H1 (cell line): ENCODE measurements at regions not wholly inside any gene's neighbourhood (a gene's known extent, or its start where the extent isn't known, plus 50 kb on each side); places are given as distances from the start of the nearest gene placed in this dataset.

Source experiments
- CTCF ChIA-PET: fragments of 300-600 bp; sonication (Branson Sonifier 250); formaldehyde crosslinking; loops from one replicate; lab custom pipeline; 2021; ENCODE audit not compliant: partially characterized antibody; lab: Charles Lee
- POLR2A ChIA-PET: fragments of 300-600 bp; sonication (Branson Sonifier 250); formaldehyde crosslinking; loops from one replicate; lab custom pipeline; 2021; ENCODE audit warnings: inconsistent platforms; ENCODE audit not compliant: partially characterized antibody; lab: Charles Lee
- DNase-seq, 2 experiments: peaks; one replicate each; pipeline versions ENCODE4 v3.0.0 to v3.0.0-alpha.2; 2010 to 2022; ENCODE audit warnings: low spot score in 2 of 2, low read depth in 1 of 2, mixed read lengths in 1 of 2
- FAIRE-seq: peaks from 2 replicates; lab custom pipeline; 2011; peaks lifted over from hg19 to GRCh38; lab: Jason Lieb, UNC
- H2AFZ ChIP-seq: 2 replicates; pipeline ENCODE4 v1.8.1; 2012; ENCODE audit warnings: low read length, inconsistent platforms
- H2AK5ac ChIP-seq: 2 replicates; pipeline ENCODE4 v1.6.1; 2013; ENCODE audit warnings: low read depth, low read length
- H2BK120ac ChIP-seq: replicated peaks from 2 replicates; pipeline ENCODE3; 2013; ENCODE audit warnings: low read depth, low read length, inconsistent platforms
- H2BK12ac ChIP-seq: 2 replicates; pipeline ENCODE4 v1.6.1; 2013; ENCODE audit warnings: low read depth, low read length
- H2BK15ac ChIP-seq: 2 replicates; pipeline ENCODE4 v1.6.1; 2013; ENCODE audit warnings: low read length
- H2BK20ac ChIP-seq: 2 replicates; pipeline ENCODE4 v1.6.1; 2013; ENCODE audit warnings: low read length
- H2BK5ac ChIP-seq: 2 replicates; pipeline ENCODE4 v1.6.1; 2013; ENCODE audit warnings: low read depth, low read length
- H3K14ac ChIP-seq: 2 replicates; pipeline ENCODE4 v1.6.1; 2013; ENCODE audit warnings: inconsistent platforms; ENCODE audit not compliant: insufficient read length
- H3K18ac ChIP-seq: 2 replicates; pipeline ENCODE4 v1.6.1; 2013; ENCODE audit warnings: low read length; ENCODE audit errors: extremely low read depth
- H3K23ac ChIP-seq: 2 replicates; pipeline ENCODE4 v1.6.1; 2013; ENCODE audit warnings: inconsistent platforms; ENCODE audit not compliant: insufficient read length
- H3K23me2 ChIP-seq: 2 replicates; pipeline ENCODE4 v1.6.1; 2013; ENCODE audit warnings: low read depth, low read length
- H3K27ac ChIP-seq: 2 replicates; pipeline ENCODE4 v1.6.1; 2011; ENCODE audit warnings: low read depth, low read length, inconsistent platforms
- H3K27me3 ChIP-seq, 4 experiments: replicated peaks in 1 of 4; 1 replicate in 1 of 4; 2 replicates in 3 of 4; pipeline versions ENCODE4 v1.6.1 to v1.8.1; 2011 to 2013; ENCODE audit warnings: low read length in 3 of 4, mild to moderate bottlenecking in 3 of 4, inconsistent platforms in 2 of 4, mixed read lengths in 2 of 4, moderate library complexity in 1 of 4; ENCODE audit not compliant: control insufficient read depth in 3 of 4, insufficient read depth in 3 of 4; ENCODE audit errors: extremely low read depth in 1 of 4
- H3K36me3 ChIP-seq, 4 experiments: 2 replicates each; pipeline versions ENCODE4 v1.6.1 to v1.8.1; 2011 to 2013; ENCODE audit warnings: mild to moderate bottlenecking in 4 of 4, low read length in 3 of 4, moderate library complexity in 2 of 4, control low read depth in 1 of 4, inconsistent platforms in 1 of 4; ENCODE audit not compliant: insufficient read depth in 4 of 4, control insufficient read depth in 2 of 4
- H3K4ac ChIP-seq: replicated peaks from 2 replicates; pipeline ENCODE3; 2013; ENCODE audit warnings: low read length, low read depth, mixed read lengths, inconsistent platforms; ENCODE audit not compliant: insufficient read length
- H3K4me1 ChIP-seq, 4 experiments: replicated peaks in 1 of 4; 1 replicate in 1 of 4; 2 replicates in 3 of 4; pipeline versions ENCODE4 v1.6.1 to v1.8.1; 2011 to 2013; ENCODE audit warnings: low read length in 3 of 4, inconsistent platforms in 2 of 4, mixed read lengths in 1 of 4; ENCODE audit not compliant: insufficient read depth in 4 of 4, control insufficient read depth in 3 of 4
- H3K4me2 ChIP-seq, 2 experiments: 2 replicates each; pipeline versions ENCODE4 v1.6.1 to v1.8.1; 2011 to 2013; ENCODE audit warnings: low read depth in 2 of 2, low read length in 2 of 2, control low read depth in 1 of 2, inconsistent platforms in 1 of 2, mild to moderate bottlenecking in 1 of 2; ENCODE audit not compliant: insufficient read depth in 1 of 2
- H3K4me3 ChIP-seq, 4 experiments: fragments of 200-600, 300-600 bp in 1 of 4; sonication (generic), shearing (Covaris generic), sonication (Bioruptor Twin) in 1 of 4; 2 replicates each; pipeline versions ENCODE4 v1.5.1 to v1.8.1; 2011 to 2016; ENCODE audit warnings: low read length in 4 of 4, low read depth in 3 of 4, control low read depth in 2 of 4, inconsistent platforms in 2 of 4, mild to moderate bottlenecking in 2 of 4, mixed read lengths in 1 of 4, moderate library complexity in 1 of 4; ENCODE audit not compliant: insufficient read depth in 2 of 4; ENCODE audit errors: extremely low read depth in 1 of 4
- H3K56ac ChIP-seq: replicated peaks from 2 replicates; pipeline ENCODE3; 2013; ENCODE audit warnings: low read depth, mild to moderate bottlenecking, mixed read lengths, low read length, inconsistent platforms; ENCODE audit not compliant: insufficient read length
- H3K79me1 ChIP-seq: 2 replicates; pipeline ENCODE4 v1.6.1; 2013; ENCODE audit warnings: low read depth, low read length, control low read depth
- H3K79me2 ChIP-seq, 2 experiments: 2 replicates each; pipeline versions ENCODE4 v1.6.1 to v1.8.1; 2012 to 2013; ENCODE audit warnings: low read length in 2 of 2, mild to moderate bottlenecking in 2 of 2, inconsistent platforms in 1 of 2; ENCODE audit not compliant: insufficient read depth in 2 of 2, control insufficient read depth in 1 of 2
- H3K9ac ChIP-seq, 4 experiments: replicated peaks in 1 of 4; 1 replicate in 1 of 4; 2 replicates in 3 of 4; pipeline versions ENCODE4 v1.6.1 to v1.8.1; 2011 to 2013; ENCODE audit warnings: low read depth in 3 of 4, low read length in 3 of 4, control low read depth in 2 of 4, mild to moderate bottlenecking in 2 of 4, moderate library complexity in 2 of 4, inconsistent platforms in 1 of 4; ENCODE audit errors: extremely low read depth in 1 of 4
- H3K9me3 ChIP-seq, 2 experiments: 2 replicates each; pipeline versions ENCODE4 v1.6.1 to v1.8.1; 2012 to 2013; ENCODE audit warnings: mild to moderate bottlenecking in 2 of 2, moderate library complexity in 2 of 2, control low read depth in 1 of 2, inconsistent platforms in 1 of 2, low read depth in 1 of 2, low read length in 1 of 2, mixed read lengths in 1 of 2; ENCODE audit not compliant: insufficient read depth in 2 of 2
- H4K20me1 ChIP-seq, 2 experiments: replicated peaks in 1 of 2; 2 replicates each; pipeline versions ENCODE3 to v1.8.1; 2011 to 2013; ENCODE audit warnings: inconsistent platforms in 2 of 2, low read length in 2 of 2, mild to moderate bottlenecking in 1 of 2; ENCODE audit not compliant: insufficient read depth in 2 of 2, control insufficient read depth in 1 of 2
- H4K5ac ChIP-seq: 2 replicates; pipeline ENCODE4 v1.6.1; 2013; ENCODE audit warnings: low read length, low read depth, mixed read lengths, inconsistent platforms; ENCODE audit not compliant: insufficient read length
- H4K8ac ChIP-seq: 2 replicates; pipeline ENCODE4 v1.8.0; 2013; ENCODE audit warnings: mild to moderate bottlenecking, moderate library complexity, low read length, inconsistent platforms; ENCODE audit not compliant: insufficient read depth; ENCODE audit errors: extremely low read depth
- H4K91ac ChIP-seq: replicated peaks from 2 replicates; pipeline ENCODE3; 2013; ENCODE audit warnings: low read length, mixed read lengths, inconsistent platforms; ENCODE audit not compliant: insufficient read length
- BRCA1 ChIP-seq: IDR thresholded peaks from 2 replicates; pipeline ENCODE4 v1.6.1; 2012; ENCODE audit warnings: low read depth, low read length, improper control_type of control experiment
- CTCF ChIP-seq, 3 experiments: IDR thresholded peaks; 1 replicate in 2 of 3; 2 replicates in 1 of 3; pipeline versions ENCODE4 v1.5.1 to v1.6.1; 2011; ENCODE audit warnings: low read length in 3 of 3, mild to moderate bottlenecking in 3 of 3, inconsistent platforms in 2 of 3, low read depth in 1 of 3, moderate library complexity in 1 of 3; ENCODE audit not compliant: insufficient read depth in 1 of 3; ENCODE audit errors: control extremely low read depth in 1 of 3
- GABPA ChIP-seq: IDR thresholded peaks from 2 replicates; pipeline ENCODE4 v1.6.1; 2011; ENCODE audit warnings: mild to moderate bottlenecking, low read length, moderate library complexity, borderline replicate concordance; ENCODE audit not compliant: insufficient read depth
- HDAC6 ChIP-seq: IDR thresholded peaks from one replicate; pipeline ENCODE4 v1.7.1; 2012; ENCODE audit warnings: low read depth, mild to moderate bottlenecking, inconsistent platforms, low read length, moderate library complexity
- JUN ChIP-seq: IDR thresholded peaks from 2 replicates; pipeline ENCODE4 v1.6.1; 2011; ENCODE audit warnings: low read depth, mild to moderate bottlenecking, improper control_type of control experiment, low read length
- JUND ChIP-seq: IDR thresholded peaks from 2 replicates; pipeline ENCODE4 v1.6.1; 2011; ENCODE audit warnings: mild to moderate bottlenecking, improper control_type of control experiment, low read length
- KDM1A ChIP-seq: fragments of 200-600, 300-600 bp; sonication (generic); IDR thresholded peaks from 2 replicates; pipeline ENCODE4 v1.7.1; 2016; ENCODE audit warnings: mild to moderate bottlenecking, low read length, borderline replicate concordance
- POU5F1 ChIP-seq: IDR thresholded peaks from 2 replicates; pipeline ENCODE4 v1.6.1; 2011; ENCODE audit warnings: low read depth, mild to moderate bottlenecking, low read length, moderate library complexity
- RXRA ChIP-seq: IDR thresholded peaks from 2 replicates; pipeline ENCODE4 v1.6.1; 2011; ENCODE audit warnings: low read depth, mild to moderate bottlenecking, low read length, moderate library complexity; ENCODE audit not compliant: insufficient read depth
- TEAD4 ChIP-seq: IDR thresholded peaks from 2 replicates; pipeline ENCODE4 v1.6.1; 2012; ENCODE audit warnings: low read depth, low read length, inconsistent platforms, mixed read lengths
- WGBS, 2 experiments: shearing (Covaris generic) in 1 of 2; methylation state at CpG; one replicate each; pipeline versions ENCODE4 v1.1.6 to v1.1.7; 2013 to 2015; ENCODE audit warnings: low lambda C conversion rate in 2 of 2, mixed read lengths in 2 of 2, inconsistent platforms in 1 of 2, low coverage in 1 of 2, missing lambda C conversion rate in 1 of 2; ENCODE audit not compliant: insufficient replicate concordance in 2 of 2, insufficient coverage in 1 of 2, insufficient read length in 1 of 2; ENCODE audit errors: extremely low coverage in 1 of 2, missing lambda C conversion rate in 1 of 2; 5-methylcytosine and 5-hydroxymethylcytosine counted together
- TF ChIP-seq, protein P1 (sequence below): IDR thresholded peaks from 2 replicates; pipeline ENCODE4 v1.6.1; 2012; ENCODE audit warnings: inconsistent platforms

GRCh38 chr17:72270273-72270924 lies 149.6 kb downstream of the SOX9 start:
- Histone ChIP-seq H2AK5ac (no peak overlapping the region), H2BK120ac (no peak overlapping the region), H4K8ac (no peak overlapping the region), H3K23ac (no peak overlapping the region), H4K20me1 (no peaks in the 10 kb centered on the region), H3K79me1 (no peaks in the 10 kb centered on the region), H2BK5ac (no peak overlapping the region), H3K56ac (no peak overlapping the region), H3K9me3 (no peaks in the 10 kb centered on the region), H3K36me3 (no peaks in the 10 kb centered on the region), H3K14ac (no peak overlapping the region), H3K18ac (no peak overlapping the region), H3K4me1 (peaks cover 0 to 14% (median 5%) of the 10 kb centered on the region in 4 experiments; a peak in 5 of 7 replicates), H2BK12ac (no peak overlapping the region), H3K4me2 (no peak overlapping the region), H2BK20ac (no peak overlapping the region), H4K91ac (no peak overlapping the region), H2BK15ac (no peak overlapping the region), H3K27ac (no peak overlapping the region), H3K4ac (no peak overlapping the region), H3K9ac (no peak overlapping the region), H3K79me2 (no peaks in the 10 kb centered on the region), H3K27me3 (no peaks in the 10 kb centered on the region), H3K4me3 (no peak overlapping the region), H4K5ac (no peak overlapping the region), H2AFZ (no peak overlapping the region), H3K23me2 (no peaks in the 10 kb centered on the region)
- DNase-seq (no peak), FAIRE-seq (no peak)
- ChIA-PET POLR2A (no interaction called here), CTCF (interaction anchor here (0.6 kb wide), 1 partner anchor 37 kb away, joined by 3 read pairs; no protein-coding TSS in a partner anchor)
- 93% methylated on average over 6 of the region's 6 CpGs; no CpG with 5 or more reads in 1 of the 2 experiments for WGBS, 2 experiments
- TF ChIP-seq CTCF (IDR thresholded peaks at IDR 0.05; ENCODE audit: control extremely low read depth in 1 of 3, insufficient read depth in 1 of 3, low read depth in 1 of 3, low read length in 3 of 3), result no peak
- no peak for TF ChIP-seq JUN
- TF ChIP-seq HDAC6, result no peak
- TF ChIP-seq GABPA, result no peak
- no peak for TF ChIP-seq POU5F1
- no peak for TF ChIP-seq TEAD4
- no peak for TF ChIP-seq KDM1A
- no peak for TF ChIP-seq BRCA1
- no peak for TF ChIP-seq RXRA
- TF ChIP-seq, protein P1, sequence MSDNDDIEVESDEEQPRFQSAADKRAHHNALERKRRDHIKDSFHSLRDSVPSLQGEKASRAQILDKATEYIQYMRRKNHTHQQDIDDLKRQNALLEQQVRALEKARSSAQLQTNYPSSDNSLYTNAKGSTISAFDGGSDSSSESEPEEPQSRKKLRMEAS, result no peak
- no peak for TF ChIP-seq JUND
